ENCODE measurements at regions not wholly inside any gene's neighbourhood (a gene's known extent, or its start where the extent isn't known, plus 50 kb on each side); places are given as distances from the start of the nearest gene placed in this dataset.
"Not testable (repeated sequence)": the region's sequence is repeated elsewhere in the genome, so short reads cannot be mapped to it uniquely, and the experiment has no call there.

GRCh38 chr5:162786234-162786633 is 651.2 kb upstream of the CCNG1 start:
- Mint-ChIP-seq H3K36me3 (no peaks in the 10 kb centered on the region), H3K4me3 (no peak overlapping the region), H3K4me1 (no peaks in the 10 kb centered on the region), H3K27ac (no peak overlapping the region), H3K9me3 (peaks cover 10% of the 10 kb centered on the region), H3K27me3 (no peaks in the 10 kb centered on the region)
- no peak for DNase-seq
- CTCF ChIA-PET = interaction anchor here (1.5 kb wide), 1 partner anchor 12 kb away, joined by 3 read pairs; no protein-coding TSS in a partner anchor

GRCh38 chr5:162796507-162796906 is 640.9 kb upstream of the CCNG1 start:
- no peak overlapping the region for H3K27ac Mint-ChIP-seq
- no peaks in the 10 kb centered on the region for H3K4me1 Mint-ChIP-seq
- CTCF ChIA-PET = no interaction called here
- no peaks in the 10 kb centered on the region for H3K27me3 Mint-ChIP-seq
- no peak overlapping the region for H3K4me3 Mint-ChIP-seq
- no peak for DNase-seq
- peaks cover 8% of the 10 kb centered on the region for H3K9me3 Mint-ChIP-seq
- H3K36me3 Mint-ChIP-seq = no peaks in the 10 kb centered on the region

GRCh38 chr5:162800301-162800700 is 637.1 kb upstream of the CCNG1 start:
- DNase-seq = no peak
- Mint-ChIP-seq H3K27me3 (no peaks in the 10 kb centered on the region), H3K27ac (no peak overlapping the region), H3K9me3 (peaks cover 8% of the 10 kb centered on the region), H3K4me1 (no peaks in the 10 kb centered on the region), H3K36me3 (no peaks in the 10 kb centered on the region), H3K4me3 (no peak overlapping the region)
- CTCF ChIA-PET = no interaction called here

DNA sequence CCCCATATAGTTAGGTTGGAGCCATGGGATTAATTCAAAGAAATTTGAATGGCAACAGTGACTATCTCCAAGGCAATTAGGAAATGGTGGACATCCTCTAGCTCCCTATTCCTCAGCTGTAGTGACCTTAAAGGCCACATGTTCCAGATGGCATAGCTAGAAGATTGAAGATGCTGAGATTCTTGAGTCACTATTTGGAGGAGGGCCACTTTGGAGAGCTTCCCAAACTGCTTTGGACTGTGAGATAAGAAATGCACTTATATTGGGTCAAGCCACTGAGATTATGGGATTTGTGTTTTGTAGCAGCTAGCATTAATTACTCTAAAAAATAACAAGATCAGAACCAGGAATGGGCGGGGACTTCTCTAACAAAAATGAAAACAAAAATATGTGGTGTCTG is 636.2 kb upstream of the CCNG1 start:
- CTCF ChIA-PET = no interaction called here
- Mint-ChIP-seq H3K4me3 (no peak overlapping the region), H3K27ac (no peak overlapping the region), H3K9me3 (peaks cover 5% of the 10 kb centered on the region), H3K27me3 (no peaks in the 10 kb centered on the region), H3K36me3 (no peaks in the 10 kb centered on the region), H3K4me1 (no peaks in the 10 kb centered on the region)
- DNase-seq = no peak

DNA sequence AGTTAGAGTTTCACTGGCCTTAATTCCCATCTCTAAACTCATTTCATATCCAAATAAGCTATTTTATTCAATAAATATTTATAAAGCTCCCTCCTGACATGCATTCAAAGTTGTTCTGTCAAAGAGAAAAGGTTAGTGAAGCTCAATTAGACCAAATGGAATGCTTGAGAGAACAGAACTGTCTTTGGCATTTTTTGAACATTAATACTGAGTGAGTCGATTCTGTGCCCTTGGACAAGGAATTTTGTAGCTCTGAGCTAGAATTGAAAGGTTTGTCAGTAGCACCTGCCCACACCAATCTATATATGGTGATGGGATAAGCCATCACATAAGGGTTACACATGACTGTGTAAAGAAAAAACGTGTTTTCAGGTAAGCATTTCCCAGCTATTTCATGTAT is 631.2 kb upstream of the CCNG1 start:
- no peaks in the 10 kb centered on the region for H3K36me3 Mint-ChIP-seq
- no peak for DNase-seq
- H3K4me3 Mint-ChIP-seq = no peak overlapping the region
- H3K27ac Mint-ChIP-seq = no peak overlapping the region
- CTCF ChIA-PET = no interaction called here
- no peaks in the 10 kb centered on the region for H3K4me1 Mint-ChIP-seq
- H3K9me3 Mint-ChIP-seq = no peaks in the 10 kb centered on the region
- H3K27me3 Mint-ChIP-seq = no peaks in the 10 kb centered on the region

DNA sequence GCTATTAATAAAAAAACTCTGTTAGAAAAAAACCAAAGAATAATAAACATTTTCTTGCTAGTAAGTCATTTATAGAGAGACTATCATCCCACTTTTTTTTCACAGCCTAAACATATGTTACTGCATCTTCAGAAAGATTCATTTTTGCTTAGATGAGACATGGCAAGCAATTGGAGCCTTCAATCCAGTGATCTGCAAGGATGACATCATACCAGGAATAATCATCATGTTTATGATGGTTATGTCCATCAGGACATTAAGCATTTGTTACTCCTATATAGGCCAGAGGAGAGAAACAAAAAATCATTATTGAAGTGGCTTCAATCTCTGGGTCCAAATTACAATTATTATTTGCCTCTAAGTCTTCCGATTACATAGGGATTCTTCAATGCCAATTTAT is 626.3 kb upstream of the CCNG1 start:
- no peaks in the 10 kb centered on the region for H3K4me1 Mint-ChIP-seq
- CTCF ChIA-PET = no interaction called here
- no peaks in the 10 kb centered on the region for H3K27me3 Mint-ChIP-seq
- no peaks in the 10 kb centered on the region for H3K36me3 Mint-ChIP-seq
- no peak overlapping the region for H3K4me3 Mint-ChIP-seq
- peaks cover 1% of the 10 kb centered on the region for H3K9me3 Mint-ChIP-seq
- no peak for DNase-seq
- no peak overlapping the region for H3K27ac Mint-ChIP-seq

GRCh38 chr5:162816816-162817215 is 620.6 kb upstream of the CCNG1 start:
- H3K27ac Mint-ChIP-seq = no peak overlapping the region
- CTCF ChIA-PET = no interaction called here
- H3K36me3 Mint-ChIP-seq = no peaks in the 10 kb centered on the region
- H3K4me1 Mint-ChIP-seq = no peaks in the 10 kb centered on the region
- peaks cover 7% of the 10 kb centered on the region for H3K9me3 Mint-ChIP-seq
- no peaks in the 10 kb centered on the region for H3K27me3 Mint-ChIP-seq
- no peak for DNase-seq
- no peak overlapping the region for H3K4me3 Mint-ChIP-seq

GRCh38 chr5:162817364-162817763 is 620.0 kb upstream of the CCNG1 start:
- Mint-ChIP-seq H3K27ac (no peak overlapping the region), H3K4me1 (no peaks in the 10 kb centered on the region), H3K4me3 (no peak overlapping the region), H3K36me3 (no peaks in the 10 kb centered on the region), H3K9me3 (peaks cover 7% of the 10 kb centered on the region), H3K27me3 (no peaks in the 10 kb centered on the region)
- DNase-seq = no peak
- CTCF ChIA-PET = no interaction called here

- H3K27me3 Mint-ChIP-seq, H3K36me3 Mint-ChIP-seq, CTCF ChIA-PET: not testable (repeated sequence)
Observed at GRCh38 chr5:162821664-162822063, 615.7 kb upstream of the CCNG1 start.

GRCh38 chr5:162824360-162824759 is 613.0 kb upstream of the CCNG1 start:
- no peak overlapping the region for H3K27ac Mint-ChIP-seq
- H3K4me3 Mint-ChIP-seq = no peak overlapping the region
- H3K27me3 Mint-ChIP-seq = no peaks in the 10 kb centered on the region
- DNase-seq = no peak
- CTCF ChIA-PET = no interaction called here
- H3K4me1 Mint-ChIP-seq = no peaks in the 10 kb centered on the region
- H3K36me3 Mint-ChIP-seq = no peaks in the 10 kb centered on the region
- H3K9me3 Mint-ChIP-seq = peaks cover 18% of the 10 kb centered on the region

More at GRCh38 chr5:162821664-162822063, 615.7 kb upstream of the CCNG1 start:
- not testable (repeated sequence) for DNase-seq, H3K4me3 Mint-ChIP-seq, H3K4me1 Mint-ChIP-seq, H3K27ac Mint-ChIP-seq
- H3K9me3 Mint-ChIP-seq = peaks cover 17% of the 10 kb centered on the region

DNA sequence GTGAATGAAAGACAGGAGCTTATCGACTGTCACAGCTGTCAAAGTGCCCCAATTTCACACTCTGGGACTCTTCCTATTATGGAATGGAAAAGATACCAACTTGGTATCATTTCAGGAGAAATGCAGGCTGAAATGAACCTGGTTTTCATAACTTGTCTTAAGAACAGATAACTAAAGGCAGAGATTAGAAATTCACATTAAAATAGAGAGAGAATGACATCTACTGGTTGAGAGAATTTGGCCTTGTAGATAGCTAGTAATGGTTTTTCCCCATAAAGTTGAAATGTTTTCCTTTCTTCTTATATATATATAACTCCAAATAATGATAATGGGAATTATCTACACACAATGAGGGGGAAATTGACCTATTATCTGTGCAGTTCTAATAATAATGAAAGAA is 600.2 kb upstream of the CCNG1 start:
- H3K4me1 Mint-ChIP-seq = no peaks in the 10 kb centered on the region
- CTCF ChIA-PET = no interaction called here
- no peak for DNase-seq
- H3K27me3 Mint-ChIP-seq = no peaks in the 10 kb centered on the region
- no peak overlapping the region for H3K4me3 Mint-ChIP-seq
- no peak overlapping the region for H3K27ac Mint-ChIP-seq
- no peaks in the 10 kb centered on the region for H3K36me3 Mint-ChIP-seq
- H3K9me3 Mint-ChIP-seq = peaks cover 17% of the 10 kb centered on the region

DNA sequence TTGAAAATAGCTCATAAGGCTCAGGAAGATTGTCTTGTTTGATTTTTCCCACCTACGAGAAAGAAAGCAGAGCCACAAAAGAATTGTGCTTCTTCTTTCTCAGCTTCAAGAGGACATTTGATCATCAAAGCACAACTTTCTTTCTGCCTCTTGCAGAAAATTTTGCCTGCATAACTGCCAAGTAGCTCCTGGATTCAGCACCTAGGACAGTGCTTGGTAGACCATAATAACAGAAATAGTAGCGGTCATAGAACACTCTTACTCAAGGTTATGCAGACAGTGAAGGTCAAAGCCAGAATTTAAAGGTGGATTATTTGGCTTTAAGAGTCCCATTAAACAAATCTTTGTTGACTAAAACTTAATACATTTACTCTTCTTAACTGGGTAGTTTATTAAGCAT is 594.7 kb upstream of the CCNG1 start:
- CTCF ChIA-PET = no interaction called here
- H3K9me3 Mint-ChIP-seq = peaks cover 14% of the 10 kb centered on the region
- H3K36me3 Mint-ChIP-seq = no peaks in the 10 kb centered on the region

GRCh38 chr5:162852134-162852533 is 585.3 kb upstream of the CCNG1 start:
- Mint-ChIP-seq H3K36me3 (no peaks in the 10 kb centered on the region), H3K4me3 (no peak overlapping the region), H3K4me1 (no peaks in the 10 kb centered on the region), H3K27ac (no peak overlapping the region), H3K9me3 (peaks cover 24% of the 10 kb centered on the region), H3K27me3 (no peaks in the 10 kb centered on the region)
- CTCF ChIA-PET = no interaction called here
- no peak for DNase-seq

More for the DNA sequence above, 594.7 kb upstream of the CCNG1 start:
- H3K4me3 Mint-ChIP-seq = no peak overlapping the region
- no peaks in the 10 kb centered on the region for H3K27me3 Mint-ChIP-seq
- no peak overlapping the region for H3K27ac Mint-ChIP-seq
- no peak for DNase-seq
- no peaks in the 10 kb centered on the region for H3K4me1 Mint-ChIP-seq

- Mint-ChIP-seq H3K27ac (no peak overlapping the region), H3K9me3 (peaks cover 21% of the 10 kb centered on the region), H3K36me3 (no peaks in the 10 kb centered on the region), H3K27me3 (no peaks in the 10 kb centered on the region), H3K4me1 (no peaks in the 10 kb centered on the region), H3K4me3 (no peak overlapping the region)
- DNase-seq = no peak
- CTCF ChIA-PET = no interaction called here
Observed at GRCh38 chr5:162858770-162859169, 578.6 kb upstream of the CCNG1 start.

- no peaks in the 10 kb centered on the region for H3K27me3 Mint-ChIP-seq
- CTCF ChIA-PET = no interaction called here
- H3K36me3 Mint-ChIP-seq = no peaks in the 10 kb centered on the region
- H3K4me3 Mint-ChIP-seq = no peak overlapping the region
- no peak overlapping the region for H3K27ac Mint-ChIP-seq
- peaks cover 30% of the 10 kb centered on the region for H3K9me3 Mint-ChIP-seq
- no peak for DNase-seq
- H3K4me1 Mint-ChIP-seq = no peaks in the 10 kb centered on the region
Observed at GRCh38 chr5:162870966-162871365, 566.4 kb upstream of the CCNG1 start.

GRCh38 chr5:162882629-162883028 is 554.8 kb upstream of the CCNG1 start:
- H3K4me3 Mint-ChIP-seq = no peak overlapping the region
- no peaks in the 10 kb centered on the region for H3K27me3 Mint-ChIP-seq
- peaks cover 10% of the 10 kb centered on the region for H3K9me3 Mint-ChIP-seq
- no peaks in the 10 kb centered on the region for H3K36me3 Mint-ChIP-seq
- CTCF ChIA-PET = no interaction called here
- DNase-seq = no peak
- H3K27ac Mint-ChIP-seq = no peak overlapping the region
- H3K4me1 Mint-ChIP-seq = no peaks in the 10 kb centered on the region
